ENCODE measurements at regions not wholly inside any gene's neighbourhood (a gene's known extent, or its start where the extent isn't known, plus 50 kb on each side); places are given as distances from the start of the nearest gene placed in this dataset.
A peak's percentile ranks its signal among the peaks of the same experiment; 100 is the strongest.

DNA sequence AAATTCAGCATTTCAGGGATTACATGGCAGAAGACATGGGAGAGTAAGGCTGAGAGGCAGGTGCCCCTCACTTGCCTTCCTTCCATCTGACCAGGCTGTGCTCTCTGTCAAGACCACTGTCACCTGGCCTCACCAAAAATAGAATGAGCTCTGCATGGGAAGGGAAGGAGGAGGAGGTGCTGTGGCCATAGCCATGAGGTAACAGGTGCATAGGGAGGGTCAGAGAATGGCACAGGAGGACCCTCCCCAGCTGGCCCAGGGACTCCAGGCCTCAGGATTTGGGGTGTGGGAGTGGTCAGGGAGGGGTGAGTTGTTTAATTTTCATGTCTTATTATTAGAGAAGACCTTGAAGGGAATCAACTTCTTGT is 192.3 kb downstream of the FCRL5 start (continued):
- TF ChIP-seq, protein P1, sequence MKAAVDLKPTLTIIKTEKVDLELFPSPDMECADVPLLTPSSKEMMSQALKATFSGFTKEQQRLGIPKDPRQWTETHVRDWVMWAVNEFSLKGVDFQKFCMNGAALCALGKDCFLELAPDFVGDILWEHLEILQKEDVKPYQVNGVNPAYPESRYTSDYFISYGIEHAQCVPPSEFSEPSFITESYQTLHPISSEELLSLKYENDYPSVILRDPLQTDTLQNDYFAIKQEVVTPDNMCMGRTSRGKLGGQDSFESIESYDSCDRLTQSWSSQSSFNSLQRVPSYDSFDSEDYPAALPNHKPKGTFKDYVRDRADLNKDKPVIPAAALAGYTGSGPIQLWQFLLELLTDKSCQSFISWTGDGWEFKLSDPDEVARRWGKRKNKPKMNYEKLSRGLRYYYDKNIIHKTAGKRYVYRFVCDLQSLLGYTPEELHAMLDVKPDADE (IDR thresholded peaks at IDR 0.05), result no peak
- TF ChIP-seq, protein P2, sequence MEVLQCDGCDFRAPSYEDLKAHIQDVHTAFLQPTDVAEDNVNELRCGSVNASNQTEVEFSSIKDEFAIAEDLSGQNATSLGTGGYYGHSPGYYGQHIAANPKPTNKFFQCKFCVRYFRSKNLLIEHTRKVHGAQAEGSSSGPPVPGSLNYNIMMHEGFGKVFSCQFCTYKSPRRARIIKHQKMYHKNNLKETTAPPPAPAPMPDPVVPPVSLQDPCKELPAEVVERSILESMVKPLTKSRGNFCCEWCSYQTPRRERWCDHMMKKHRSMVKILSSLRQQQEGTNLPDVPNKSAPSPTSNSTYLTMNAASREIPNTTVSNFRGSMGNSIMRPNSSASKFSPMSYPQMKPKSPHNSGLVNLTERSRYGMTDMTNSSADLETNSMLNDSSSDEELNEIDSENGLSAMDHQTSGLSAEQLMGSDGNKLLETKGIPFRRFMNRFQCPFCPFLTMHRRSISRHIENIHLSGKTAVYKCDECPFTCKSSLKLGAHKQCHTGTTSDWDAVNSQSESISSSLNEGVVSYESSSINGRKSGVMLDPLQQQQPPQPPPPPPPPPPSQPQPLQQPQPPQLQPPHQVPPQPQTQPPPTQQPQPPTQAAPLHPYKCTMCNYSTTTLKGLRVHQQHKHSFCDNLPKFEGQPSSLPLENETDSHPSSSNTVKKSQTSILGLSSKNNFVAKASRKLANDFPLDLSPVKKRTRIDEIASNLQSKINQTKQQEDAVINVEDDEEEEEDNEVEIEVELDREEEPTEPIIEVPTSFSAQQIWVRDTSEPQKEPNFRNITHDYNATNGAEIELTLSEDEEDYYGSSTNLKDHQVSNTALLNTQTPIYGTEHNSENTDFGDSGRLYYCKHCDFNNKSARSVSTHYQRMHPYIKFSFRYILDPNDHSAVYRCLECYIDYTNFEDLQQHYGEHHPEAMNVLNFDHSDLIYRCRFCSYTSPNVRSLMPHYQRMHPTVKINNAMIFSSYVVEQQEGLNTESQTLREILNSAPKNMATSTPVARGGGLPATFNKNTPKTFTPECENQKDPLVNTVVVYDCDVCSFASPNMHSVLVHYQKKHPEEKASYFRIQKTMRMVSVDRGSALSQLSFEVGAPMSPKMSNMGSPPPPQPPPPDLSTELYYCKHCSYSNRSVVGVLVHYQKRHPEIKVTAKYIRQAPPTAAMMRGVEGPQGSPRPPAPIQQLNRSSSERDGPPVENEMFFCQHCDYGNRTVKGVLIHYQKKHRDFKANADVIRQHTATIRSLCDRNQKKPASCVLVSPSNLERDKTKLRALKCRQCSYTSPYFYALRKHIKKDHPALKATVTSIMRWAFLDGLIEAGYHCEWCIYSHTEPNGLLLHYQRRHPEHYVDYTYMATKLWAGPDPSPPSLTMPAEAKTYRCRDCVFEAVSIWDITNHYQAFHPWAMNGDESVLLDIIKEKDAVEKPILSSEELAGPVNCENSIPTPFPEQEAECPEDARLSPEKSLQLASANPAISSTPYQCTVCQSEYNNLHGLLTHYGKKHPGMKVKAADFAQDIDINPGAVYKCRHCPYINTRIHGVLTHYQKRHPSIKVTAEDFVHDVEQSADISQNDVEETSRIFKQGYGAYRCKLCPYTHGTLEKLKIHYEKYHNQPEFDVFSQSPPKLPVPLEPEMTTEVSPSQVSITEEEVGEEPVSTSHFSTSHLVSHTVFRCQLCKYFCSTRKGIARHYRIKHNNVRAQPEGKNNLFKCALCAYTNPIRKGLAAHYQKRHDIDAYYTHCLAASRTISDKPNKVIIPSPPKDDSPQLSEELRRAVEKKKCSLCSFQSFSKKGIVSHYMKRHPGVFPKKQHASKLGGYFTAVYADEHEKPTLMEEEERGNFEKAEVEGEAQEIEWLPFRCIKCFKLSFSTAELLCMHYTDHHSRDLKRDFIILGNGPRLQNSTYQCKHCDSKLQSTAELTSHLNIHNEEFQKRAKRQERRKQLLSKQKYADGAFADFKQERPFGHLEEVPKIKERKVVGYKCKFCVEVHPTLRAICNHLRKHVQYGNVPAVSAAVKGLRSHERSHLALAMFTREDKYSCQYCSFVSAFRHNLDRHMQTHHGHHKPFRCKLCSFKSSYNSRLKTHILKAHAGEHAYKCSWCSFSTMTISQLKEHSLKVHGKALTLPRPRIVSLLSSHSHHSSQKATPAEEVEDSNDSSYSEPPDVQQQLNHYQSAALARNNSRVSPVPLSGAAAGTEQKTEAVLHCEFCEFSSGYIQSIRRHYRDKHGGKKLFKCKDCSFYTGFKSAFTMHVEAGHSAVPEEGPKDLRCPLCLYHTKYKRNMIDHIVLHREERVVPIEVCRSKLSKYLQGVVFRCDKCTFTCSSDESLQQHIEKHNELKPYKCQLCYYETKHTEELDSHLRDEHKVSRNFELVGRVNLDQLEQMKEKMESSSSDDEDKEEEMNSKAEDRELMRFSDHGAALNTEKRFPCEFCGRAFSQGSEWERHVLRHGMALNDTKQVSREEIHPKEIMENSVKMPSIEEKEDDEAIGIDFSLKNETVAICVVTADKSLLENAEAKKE (CRISPR knock-in tag; IDR thresholded peaks at IDR 0.05), result no peak

DNA sequence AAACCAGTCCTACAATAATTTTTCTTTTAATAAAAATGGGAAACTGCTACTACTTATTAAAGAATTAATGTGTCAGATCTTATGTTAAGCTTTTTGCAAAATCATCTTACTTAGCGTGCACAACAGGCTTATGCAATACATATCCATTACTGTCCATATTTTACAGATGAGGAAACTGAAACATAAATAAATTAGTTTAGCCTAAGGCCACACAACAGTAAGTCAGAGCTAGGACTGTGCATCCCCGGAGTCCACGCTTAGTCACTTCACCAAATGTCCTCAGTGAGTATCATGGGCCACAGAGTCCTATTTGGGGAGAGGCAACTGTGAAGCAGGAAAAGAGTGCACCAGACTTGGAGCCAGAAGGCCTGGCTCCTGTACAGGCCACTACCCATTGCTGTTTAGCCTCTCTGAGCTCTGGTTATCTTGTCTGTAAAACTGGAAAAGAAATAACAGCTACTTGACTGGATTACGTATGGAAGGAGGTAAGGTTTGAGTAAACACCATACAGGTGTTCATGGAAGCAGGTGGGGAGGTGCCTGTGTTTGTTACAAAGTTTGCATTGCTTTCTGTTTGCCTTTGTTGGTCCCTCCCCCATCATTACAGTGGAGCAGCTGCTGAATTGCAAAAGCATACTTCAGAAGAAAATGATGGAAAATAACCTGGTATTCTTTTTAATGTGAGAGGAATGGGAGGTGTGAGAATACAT is 192.8 kb downstream of the FCRL5 start:
- H3K4me1 ChIP-seq (ENCODE audit: insufficient read depth), result peaks cover 3% of the 10 kb centered on the region; the same call in 1 of the 2 replicates
- Mint-ChIP-seq H3K27ac (no peak overlapping the region), H3K9me3 (peaks cover 3% of the 10 kb centered on the region; the same call in 1 of the 3 replicates), H3K4me3 (no peak overlapping the region), H3K4me1 (peaks cover 6% of the 10 kb centered on the region; the same call in 2 of the 3 replicates), H3K36me3 (ENCODE audit: low read depth) (peaks cover 2% of the 10 kb centered on the region; the same call in 1 of the 3 replicates), H3K27me3 (ENCODE audit: insufficient read depth, low read depth, poor library complexity) (peaks cover 3% of the 10 kb centered on the region)
- H3F3A ChIP-seq (replicated peaks; ENCODE audit: low read depth), result no peaks in the 10 kb centered on the region
- H3K36me3 ChIP-seq (ENCODE audit: insufficient read depth), result no peaks in the 10 kb centered on the region
- H3K9me2 ChIP-seq (ENCODE audit: insufficient read depth), result no peaks in the 10 kb centered on the region
- H2AFZ ChIP-seq, result 0 out of 2 replicates have a peak overlapping the region, but pooled peaks have one; percentile 52
- no peak overlapping the region for H3K4me3 ChIP-seq
- ATAC-seq (no peak), DNase-seq (ENCODE audit: low spot score) (no peak)
- no peak overlapping the region for H3K4me2 ChIP-seq
- H3K27me3 ChIP-seq (ENCODE audit: insufficient read depth), result no peaks in the 10 kb centered on the region
- no peaks in the 10 kb centered on the region for H3K79me2 ChIP-seq (replicated peaks; ENCODE audit: insufficient read depth)
- H3K27ac ChIP-seq (ENCODE audit: low read depth), result no peak overlapping the region
- no peaks in the 10 kb centered on the region for H4K20me1 ChIP-seq (replicated peaks; ENCODE audit: insufficient read depth)
- TF ChIP-seq STAT1 (IDR thresholded peaks at IDR 0.05; ENCODE audit: unreplicated experiment) (no peak), EZH2phosphoT487 (IDR thresholded peaks at IDR 0.05; ENCODE audit: unreplicated experiment) (no peak), NANOG (IDR thresholded peaks at IDR 0.05; ENCODE audit: borderline replicate concordance) (no peak)
- TF ChIP-seq, protein P1 (IDR thresholded peaks at IDR 0.05), result no peak
- TF ChIP-seq, protein P2 (CRISPR knock-in tag; IDR thresholded peaks at IDR 0.05), result no peak
